OCI-LY1 (cell line): ENCODE measurements at regions not wholly inside any gene's neighbourhood (a gene's known extent, or its start where the extent isn't known, plus 50 kb on each side); places are given as distances from the start of the nearest gene placed in this dataset.

Experiments
- H2AFZ ChIP-seq: fragments of 200-600 bp; sonication (generic), shearing (Covaris generic); 2 replicates; pipeline ENCODE4 v1.6.0; 2014; ENCODE audit warnings: antibody characterized with exemption, mild to moderate bottlenecking, low read length
- H3F3A ChIP-seq: fragments of 200-600 bp; sonication (generic), shearing (Covaris generic); 2 replicates; pipeline ENCODE4 v1.6.0; 2014; ENCODE audit warnings: mild to moderate bottlenecking, antibody characterized with exemption, low read length, moderate library complexity; ENCODE audit not compliant: insufficient read depth
- H3K27ac ChIP-seq: fragments of 200-600 bp; sonication (generic); 2 replicates; pipeline ENCODE4 v1.5.1; 2014; ENCODE audit warnings: low read length, mixed run types, mild to moderate bottlenecking, low read depth; ENCODE audit not compliant: poor library complexity, severe bottlenecking
- H3K27me3 ChIP-seq: fragments of 200-600 bp; sonication (generic); 2 replicates; pipeline ENCODE4 v1.6.0; 2014; ENCODE audit warnings: antibody characterized with exemption, mild to moderate bottlenecking, low read length, moderate library complexity; ENCODE audit not compliant: insufficient read depth
- H3K36me3 ChIP-seq: fragments of 200-600 bp; sonication (generic); 2 replicates; pipeline ENCODE4 v1.6.1; 2014; ENCODE audit warnings: mild to moderate bottlenecking, antibody characterized with exemption, low read length, moderate library complexity, mixed read lengths; ENCODE audit not compliant: insufficient read depth
- H3K4me1 ChIP-seq: fragments of 200-600 bp; sonication (generic); 2 replicates; pipeline ENCODE4 v1.5.1; 2014; ENCODE audit warnings: mild to moderate bottlenecking, low read length, moderate library complexity; ENCODE audit not compliant: insufficient read depth, severe bottlenecking
- H3K4me2 ChIP-seq: fragments of 200-600 bp; sonication (generic), shearing (Covaris generic); 2 replicates; pipeline ENCODE4 v1.6.1; 2014; ENCODE audit warnings: low read length
- H3K4me3 ChIP-seq: fragments of 200-600 bp; sonication (generic); 2 replicates; pipeline ENCODE4 v1.5.1; 2014; ENCODE audit warnings: low read length, low read depth, mild to moderate bottlenecking, mixed read lengths; ENCODE audit not compliant: poor library complexity, severe bottlenecking
- H3K79me2 ChIP-seq: fragments of 200-600 bp; shearing (Covaris generic); 2 replicates; pipeline ENCODE4 v1.6.1; 2016; ENCODE audit warnings: mixed run types, low read length, mixed read lengths; ENCODE audit not compliant: insufficient read depth
- H3K9ac ChIP-seq: fragments of 200-600 bp; sonication (generic), shearing (Covaris generic); 2 replicates; pipeline ENCODE4 v1.6.1; 2014; ENCODE audit warnings: mild to moderate bottlenecking, low read length, mixed read lengths
- H3K9me2 ChIP-seq: fragments of 200-600 bp; sonication (generic), shearing (Covaris generic); 2 replicates; pipeline ENCODE4 v1.6.1; 2014; ENCODE audit warnings: low read depth, mild to moderate bottlenecking, low read length, mixed read lengths
- H3K9me3 ChIP-seq: fragments of 200-600 bp; shearing (Covaris generic); 2 replicates; pipeline ENCODE4 v1.6.1; 2014; ENCODE audit warnings: low read length, mixed read lengths
- H4K20me1 ChIP-seq: fragments of 200-600 bp; sonication (generic), shearing (Covaris generic); 2 replicates; pipeline ENCODE4 v1.6.0; 2016; ENCODE audit warnings: mild to moderate bottlenecking, low read length; ENCODE audit not compliant: insufficient read depth
- EZH2 ChIP-seq: fragments of 200-600 bp; sonication (generic), shearing (Covaris generic); IDR thresholded peaks from 2 replicates; pipeline ENCODE4 v1.8.0; 2017; ENCODE audit warnings: borderline replicate concordance, mixed run types, mild to moderate bottlenecking, antibody characterized with exemption, low read length, moderate library complexity, mixed read lengths
- TF ChIP-seq, protein P1 (sequence below): fragments of 200-600 bp; sonication (generic), shearing (Covaris generic); IDR thresholded peaks from 2 replicates; pipeline ENCODE4 v1.5.1; 2017; ENCODE audit warnings: mild to moderate bottlenecking, antibody characterized with exemption, low read length, moderate library complexity, mixed read lengths

GRCh38 chr2:7974936-7975335 is 706.9 kb upstream of the ID2 start:
- Histone ChIP-seq H3K4me2 (no peak overlapping the region), H3K4me3 (no peak overlapping the region), H3K27me3 (peaks cover 8% of the 10 kb centered on the region; the same call in 1 of the 2 replicates), H3K36me3 (no peaks in the 10 kb centered on the region), H2AFZ (no peak overlapping the region), H3K4me1 (no peaks in the 10 kb centered on the region), H3K9ac (no peak overlapping the region), H3F3A (no peaks in the 10 kb centered on the region), H3K79me2 (no peaks in the 10 kb centered on the region), H3K27ac (no peak overlapping the region), H3K9me3 (no peaks in the 10 kb centered on the region), H3K9me2 (no peaks in the 10 kb centered on the region), H4K20me1 (no peaks in the 10 kb centered on the region)
- TF ChIP-seq EZH2 = no peak
- TF ChIP-seq, protein P1, sequence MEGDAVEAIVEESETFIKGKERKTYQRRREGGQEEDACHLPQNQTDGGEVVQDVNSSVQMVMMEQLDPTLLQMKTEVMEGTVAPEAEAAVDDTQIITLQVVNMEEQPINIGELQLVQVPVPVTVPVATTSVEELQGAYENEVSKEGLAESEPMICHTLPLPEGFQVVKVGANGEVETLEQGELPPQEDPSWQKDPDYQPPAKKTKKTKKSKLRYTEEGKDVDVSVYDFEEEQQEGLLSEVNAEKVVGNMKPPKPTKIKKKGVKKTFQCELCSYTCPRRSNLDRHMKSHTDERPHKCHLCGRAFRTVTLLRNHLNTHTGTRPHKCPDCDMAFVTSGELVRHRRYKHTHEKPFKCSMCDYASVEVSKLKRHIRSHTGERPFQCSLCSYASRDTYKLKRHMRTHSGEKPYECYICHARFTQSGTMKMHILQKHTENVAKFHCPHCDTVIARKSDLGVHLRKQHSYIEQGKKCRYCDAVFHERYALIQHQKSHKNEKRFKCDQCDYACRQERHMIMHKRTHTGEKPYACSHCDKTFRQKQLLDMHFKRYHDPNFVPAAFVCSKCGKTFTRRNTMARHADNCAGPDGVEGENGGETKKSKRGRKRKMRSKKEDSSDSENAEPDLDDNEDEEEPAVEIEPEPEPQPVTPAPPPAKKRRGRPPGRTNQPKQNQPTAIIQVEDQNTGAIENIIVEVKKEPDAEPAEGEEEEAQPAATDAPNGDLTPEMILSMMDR = no peak

GRCh38 chr2:7976206-7976605 is 705.6 kb upstream of the ID2 start:
- 0 out of 2 replicates have a peak, but pooled peaks cover 8% of the 10 kb centered on the region for H3K27me3 ChIP-seq
- no peaks in the 10 kb centered on the region for H3K36me3 ChIP-seq
- no peaks in the 10 kb centered on the region for H3F3A ChIP-seq
- TF ChIP-seq, protein P1 = no peak
- TF ChIP-seq EZH2 = no peak
- no peak overlapping the region for H3K9ac ChIP-seq
- H2AFZ ChIP-seq = no peak overlapping the region
- H4K20me1 ChIP-seq = no peaks in the 10 kb centered on the region
- H3K4me3 ChIP-seq = no peak overlapping the region
- no peaks in the 10 kb centered on the region for H3K9me3 ChIP-seq
- no peak overlapping the region for H3K27ac ChIP-seq
- H3K4me1 ChIP-seq = no peaks in the 10 kb centered on the region
- no peak overlapping the region for H3K4me2 ChIP-seq
- H3K9me2 ChIP-seq = no peaks in the 10 kb centered on the region
- H3K79me2 ChIP-seq = no peaks in the 10 kb centered on the region

DNA sequence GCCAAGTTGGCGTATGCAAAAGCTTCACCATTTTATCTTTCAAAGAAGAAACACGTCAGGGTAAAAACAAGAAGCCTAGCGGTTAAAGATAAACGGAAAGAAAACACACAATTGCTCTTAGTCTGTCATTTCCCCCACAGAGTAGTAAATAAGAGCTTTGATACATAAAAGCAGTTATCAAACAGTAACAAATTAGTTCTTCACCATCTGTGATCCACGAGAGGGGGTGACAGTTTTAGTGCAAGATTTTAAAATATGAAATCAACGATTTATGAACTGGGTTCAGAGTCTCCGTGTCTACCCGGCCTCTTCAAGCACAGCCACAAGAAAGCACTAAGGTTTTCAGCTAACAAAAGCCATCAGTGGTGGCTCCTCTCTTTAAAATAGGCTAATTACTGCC is 703.9 kb upstream of the ID2 start:
- Histone ChIP-seq H3K79me2 (no peaks in the 10 kb centered on the region), H3K9ac (no peak overlapping the region), H3K4me2 (no peak overlapping the region), H3K4me3 (no peak overlapping the region), H3K36me3 (no peaks in the 10 kb centered on the region), H3K27me3 (0 out of 2 replicates have a peak, but pooled peaks cover 8% of the 10 kb centered on the region), H4K20me1 (no peaks in the 10 kb centered on the region), H3K9me3 (peaks cover 8% of the 10 kb centered on the region; the same call in 1 of the 2 replicates), H3K9me2 (no peaks in the 10 kb centered on the region), H3F3A (no peaks in the 10 kb centered on the region), H3K4me1 (no peaks in the 10 kb centered on the region), H2AFZ (no peak overlapping the region), H3K27ac (no peak overlapping the region)
- TF ChIP-seq, protein P1 = no peak
- TF ChIP-seq EZH2 = no peak
